ENCODE measurements at regions not wholly inside any gene's neighbourhood (a gene's known extent, or its start where the extent isn't known, plus 50 kb on each side); places are given as distances from the start of the nearest gene placed in this dataset.
"Not testable (repeated sequence)": the region's sequence is repeated elsewhere in the genome, so short reads cannot be mapped to it uniquely, and the experiment has no call there.

DNA sequence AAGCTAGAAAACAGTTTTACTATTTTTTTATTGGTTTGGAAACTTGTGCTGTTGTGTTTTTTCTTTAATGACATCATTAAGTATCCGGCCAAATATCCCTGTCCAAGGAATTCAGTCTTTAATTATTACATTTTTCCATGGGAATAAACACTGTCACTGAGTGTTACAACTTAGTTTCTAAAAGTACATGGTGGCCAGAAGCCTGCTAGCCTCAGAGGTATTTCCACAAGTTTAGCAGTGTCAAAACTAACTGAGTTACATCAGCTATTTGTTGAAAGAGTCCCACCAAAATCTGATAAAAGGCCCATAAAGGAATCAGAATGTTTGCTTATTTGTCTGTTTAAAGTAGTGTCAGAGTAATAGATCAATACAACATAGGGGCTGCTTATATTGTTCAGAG is 331.6 kb downstream of the GOLGA6L6 start:
- TF ChIP-seq HDAC6 (IDR thresholded peaks at IDR 0.05; ENCODE audit: low read depth, low read length); RNF2 (IDR thresholded peaks at IDR 0.05; ENCODE audit: borderline replicate concordance, low read depth, low read length, missing control alignments, poor library complexity, severe bottlenecking); RXRA (IDR thresholded peaks at IDR 0.05; ENCODE audit: insufficient read depth, low read depth, low read length); EP300 (IDR thresholded peaks at IDR 0.05; ENCODE audit: borderline replicate concordance in 1 of 2, low read depth in 2 of 2, low read length in 2 of 2); CHD1 (IDR thresholded peaks at IDR 0.05; ENCODE audit: low read depth, low read length); YY1 (IDR thresholded peaks at IDR 0.05; ENCODE audit: low read depth, low read length); POLR2A (IDR thresholded peaks at IDR 0.05; ENCODE audit: control extremely low read depth in 1 of 2, low read depth in 2 of 2, low read length in 2 of 2); EZH2 (IDR thresholded peaks at IDR 0.05; ENCODE audit: low read depth, low read length, severe bottlenecking); POLR2AphosphoS5 (IDR thresholded peaks at IDR 0.05; ENCODE audit: low read depth, low read length); CHD2 (IDR thresholded peaks at IDR 0.05; ENCODE audit: low read length); SP1 (IDR thresholded peaks at IDR 0.05; ENCODE audit: low read depth, low read length); CREB1 (IDR thresholded peaks at IDR 0.05): not testable (repeated sequence)
- TF ChIP-seq, protein P1, sequence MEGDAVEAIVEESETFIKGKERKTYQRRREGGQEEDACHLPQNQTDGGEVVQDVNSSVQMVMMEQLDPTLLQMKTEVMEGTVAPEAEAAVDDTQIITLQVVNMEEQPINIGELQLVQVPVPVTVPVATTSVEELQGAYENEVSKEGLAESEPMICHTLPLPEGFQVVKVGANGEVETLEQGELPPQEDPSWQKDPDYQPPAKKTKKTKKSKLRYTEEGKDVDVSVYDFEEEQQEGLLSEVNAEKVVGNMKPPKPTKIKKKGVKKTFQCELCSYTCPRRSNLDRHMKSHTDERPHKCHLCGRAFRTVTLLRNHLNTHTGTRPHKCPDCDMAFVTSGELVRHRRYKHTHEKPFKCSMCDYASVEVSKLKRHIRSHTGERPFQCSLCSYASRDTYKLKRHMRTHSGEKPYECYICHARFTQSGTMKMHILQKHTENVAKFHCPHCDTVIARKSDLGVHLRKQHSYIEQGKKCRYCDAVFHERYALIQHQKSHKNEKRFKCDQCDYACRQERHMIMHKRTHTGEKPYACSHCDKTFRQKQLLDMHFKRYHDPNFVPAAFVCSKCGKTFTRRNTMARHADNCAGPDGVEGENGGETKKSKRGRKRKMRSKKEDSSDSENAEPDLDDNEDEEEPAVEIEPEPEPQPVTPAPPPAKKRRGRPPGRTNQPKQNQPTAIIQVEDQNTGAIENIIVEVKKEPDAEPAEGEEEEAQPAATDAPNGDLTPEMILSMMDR (IDR thresholded peaks at IDR 0.05; ENCODE audit: control extremely low read depth in 1 of 3, insufficient read depth in 1 of 3, low read depth in 1 of 3, low read length in 3 of 3): not testable (repeated sequence)
- TF ChIP-seq, protein P2, sequence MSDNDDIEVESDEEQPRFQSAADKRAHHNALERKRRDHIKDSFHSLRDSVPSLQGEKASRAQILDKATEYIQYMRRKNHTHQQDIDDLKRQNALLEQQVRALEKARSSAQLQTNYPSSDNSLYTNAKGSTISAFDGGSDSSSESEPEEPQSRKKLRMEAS (IDR thresholded peaks at IDR 0.05): not testable (repeated sequence)
